ENCODE measurements at regions not wholly inside any gene's neighbourhood (a gene's known extent, or its start where the extent isn't known, plus 50 kb on each side); places are given as distances from the start of the nearest gene placed in this dataset.

DNA sequence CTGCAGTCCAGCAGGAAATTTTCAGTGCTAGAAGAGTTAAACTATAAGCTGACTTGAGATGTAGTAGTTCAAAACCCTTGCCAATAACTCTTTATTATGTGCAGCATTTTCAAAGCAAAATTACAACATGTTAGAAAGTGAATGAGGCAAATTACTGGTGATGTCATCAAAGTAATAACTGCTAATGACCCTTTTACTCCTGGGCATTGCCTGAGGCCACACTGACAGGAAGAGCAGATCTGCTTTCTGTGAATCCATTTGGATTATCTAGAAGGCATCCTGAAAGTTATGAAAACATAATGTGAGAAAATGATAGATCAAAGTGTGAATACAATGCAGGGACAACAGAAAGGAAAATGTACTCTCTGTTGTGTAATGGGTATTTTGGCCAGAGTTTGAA lies 139.6 kb upstream of the TRIB2 start:
- no peak overlapping the region for H3K27ac ChIP-seq
- TF ChIP-seq, protein P1, sequence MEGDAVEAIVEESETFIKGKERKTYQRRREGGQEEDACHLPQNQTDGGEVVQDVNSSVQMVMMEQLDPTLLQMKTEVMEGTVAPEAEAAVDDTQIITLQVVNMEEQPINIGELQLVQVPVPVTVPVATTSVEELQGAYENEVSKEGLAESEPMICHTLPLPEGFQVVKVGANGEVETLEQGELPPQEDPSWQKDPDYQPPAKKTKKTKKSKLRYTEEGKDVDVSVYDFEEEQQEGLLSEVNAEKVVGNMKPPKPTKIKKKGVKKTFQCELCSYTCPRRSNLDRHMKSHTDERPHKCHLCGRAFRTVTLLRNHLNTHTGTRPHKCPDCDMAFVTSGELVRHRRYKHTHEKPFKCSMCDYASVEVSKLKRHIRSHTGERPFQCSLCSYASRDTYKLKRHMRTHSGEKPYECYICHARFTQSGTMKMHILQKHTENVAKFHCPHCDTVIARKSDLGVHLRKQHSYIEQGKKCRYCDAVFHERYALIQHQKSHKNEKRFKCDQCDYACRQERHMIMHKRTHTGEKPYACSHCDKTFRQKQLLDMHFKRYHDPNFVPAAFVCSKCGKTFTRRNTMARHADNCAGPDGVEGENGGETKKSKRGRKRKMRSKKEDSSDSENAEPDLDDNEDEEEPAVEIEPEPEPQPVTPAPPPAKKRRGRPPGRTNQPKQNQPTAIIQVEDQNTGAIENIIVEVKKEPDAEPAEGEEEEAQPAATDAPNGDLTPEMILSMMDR (IDR thresholded peaks at IDR 0.05) = no peak
- TF ChIP-seq ZFX (IDR thresholded peaks at IDR 0.05; ENCODE audit: borderline replicate concordance) = no peak

DNA sequence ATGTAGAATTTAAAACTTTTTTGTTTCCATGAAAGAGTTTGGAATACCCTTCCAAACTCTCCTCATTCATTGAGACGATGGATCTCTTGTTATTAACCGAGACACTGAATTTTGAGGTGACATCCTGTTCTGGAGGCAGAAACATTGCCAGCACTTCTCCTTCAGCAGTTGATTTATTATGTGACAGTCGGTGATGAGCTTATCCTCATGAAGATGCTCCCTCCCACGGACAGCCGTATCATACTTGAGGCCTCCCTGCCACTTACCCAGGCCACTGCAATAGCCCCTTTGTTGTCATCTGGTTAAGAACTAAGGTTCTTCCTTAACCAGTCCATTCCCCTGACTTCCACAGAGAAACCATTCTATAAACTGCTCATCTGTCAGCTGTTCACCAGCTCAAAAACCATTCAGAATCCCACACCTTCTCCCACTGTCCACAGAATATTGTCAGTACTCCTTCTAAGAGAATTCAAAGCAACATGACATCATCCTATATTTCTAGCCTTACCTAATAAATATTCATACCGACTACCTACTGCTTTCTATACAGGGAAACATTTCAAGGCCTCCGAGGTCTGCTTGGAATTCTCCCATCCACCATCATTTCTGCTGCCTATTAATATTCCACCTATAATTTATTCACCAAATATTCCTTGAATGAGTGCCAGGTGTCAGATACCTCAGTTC lies 139.0 kb upstream of the TRIB2 start:
- H3K27ac ChIP-seq = no peak overlapping the region

DNA sequence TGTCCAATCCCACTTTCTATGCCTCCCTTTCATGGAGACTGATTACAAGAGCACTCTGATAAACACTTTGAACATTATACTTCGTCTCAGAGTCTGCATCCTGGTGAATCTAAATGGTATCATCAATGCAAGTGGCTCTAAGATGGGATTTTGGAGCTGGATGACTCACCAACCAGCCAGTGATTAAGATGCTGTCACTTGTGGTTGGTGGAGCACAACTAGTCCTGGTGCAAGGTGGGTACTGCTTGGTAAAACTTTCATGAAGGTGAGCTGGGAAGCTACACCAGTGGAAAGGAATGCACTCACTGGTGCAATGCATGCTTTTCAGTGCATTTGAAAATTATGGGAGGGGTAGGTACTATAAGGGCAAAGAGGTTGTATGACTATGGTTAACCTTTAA lies 137.7 kb upstream of the TRIB2 start:
- no peak for TF ChIP-seq ZFX (IDR thresholded peaks at IDR 0.05; ENCODE audit: borderline replicate concordance)
- TF ChIP-seq, protein P1 (IDR thresholded peaks at IDR 0.05) = no peak
- H3K27ac ChIP-seq = no peak overlapping the region

More for the DNA sequence above, 139.0 kb upstream of the TRIB2 start:
- TF ChIP-seq, protein P1 (IDR thresholded peaks at IDR 0.05) = no peak
- no peak for TF ChIP-seq ZFX (IDR thresholded peaks at IDR 0.05; ENCODE audit: borderline replicate concordance)

DNA sequence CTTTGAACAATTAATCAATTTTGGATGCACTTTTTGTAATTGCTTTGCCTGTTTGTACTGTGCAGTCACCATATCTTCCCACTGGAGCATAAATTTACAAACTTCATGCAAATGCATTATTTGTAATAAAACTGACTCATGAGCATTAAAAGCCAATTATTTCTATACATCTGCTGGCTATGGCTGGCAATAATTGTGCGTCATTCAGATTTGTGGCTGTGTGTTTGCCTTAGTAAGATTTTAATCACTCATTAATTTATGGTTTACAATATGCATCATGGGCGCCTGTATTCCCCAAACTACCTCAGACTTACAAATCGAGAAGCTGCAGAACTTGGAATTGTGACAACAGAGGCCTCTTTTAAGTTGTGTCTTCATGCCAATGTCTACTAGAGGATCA lies 132.4 kb upstream of the TRIB2 start:
- TF ChIP-seq ZFX (IDR thresholded peaks at IDR 0.05; ENCODE audit: borderline replicate concordance) = no peak
- TF ChIP-seq, protein P1 (IDR thresholded peaks at IDR 0.05) = no peak
- H3K27ac ChIP-seq = no peak overlapping the region

DNA sequence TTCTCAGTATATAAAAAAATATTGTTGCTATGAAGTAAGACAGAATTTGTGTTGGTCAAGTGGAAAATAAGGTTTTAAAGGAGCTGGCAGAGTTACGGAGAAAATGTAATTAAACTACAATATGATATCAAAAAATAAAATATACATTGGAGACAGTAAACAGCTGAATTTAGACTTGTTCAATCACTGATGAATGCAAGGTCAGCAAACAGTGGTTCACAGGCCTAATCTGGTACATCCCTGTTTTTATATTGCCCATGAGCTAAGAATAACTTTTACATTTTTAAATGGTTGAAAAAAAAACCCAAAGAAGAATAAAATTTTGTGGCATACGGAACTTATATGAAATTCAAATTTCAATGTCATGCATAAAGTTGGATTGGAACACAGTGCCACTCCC lies 131.0 kb upstream of the TRIB2 start:
- no peak for TF ChIP-seq ZFX (IDR thresholded peaks at IDR 0.05; ENCODE audit: borderline replicate concordance)
- TF ChIP-seq, protein P1 (IDR thresholded peaks at IDR 0.05) = no peak
- H3K27ac ChIP-seq = no peak overlapping the region

DNA sequence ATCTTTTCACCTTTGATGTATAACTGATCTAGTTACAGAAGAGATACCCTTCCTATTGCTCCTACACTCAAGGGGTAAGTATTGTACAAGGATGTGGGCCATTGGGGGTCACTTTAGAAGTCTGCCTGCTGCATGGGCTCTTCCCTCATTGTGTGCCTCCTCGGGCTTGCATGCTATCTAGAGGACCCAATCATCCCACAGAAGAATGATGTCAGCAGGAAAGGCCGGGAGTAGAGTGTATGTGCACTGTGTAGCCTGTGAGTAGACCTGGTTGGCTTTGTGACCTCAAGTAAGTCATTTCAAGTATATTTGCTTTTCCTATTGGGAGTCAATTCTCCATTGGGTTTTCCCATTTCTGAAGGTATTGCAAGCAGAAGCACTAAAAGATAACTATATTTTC lies 129.5 kb upstream of the TRIB2 start:
- TF ChIP-seq ZFX (IDR thresholded peaks at IDR 0.05; ENCODE audit: borderline replicate concordance) = no peak
- TF ChIP-seq, protein P1 (IDR thresholded peaks at IDR 0.05) = no peak
- H3K27ac ChIP-seq = no peak overlapping the region

DNA sequence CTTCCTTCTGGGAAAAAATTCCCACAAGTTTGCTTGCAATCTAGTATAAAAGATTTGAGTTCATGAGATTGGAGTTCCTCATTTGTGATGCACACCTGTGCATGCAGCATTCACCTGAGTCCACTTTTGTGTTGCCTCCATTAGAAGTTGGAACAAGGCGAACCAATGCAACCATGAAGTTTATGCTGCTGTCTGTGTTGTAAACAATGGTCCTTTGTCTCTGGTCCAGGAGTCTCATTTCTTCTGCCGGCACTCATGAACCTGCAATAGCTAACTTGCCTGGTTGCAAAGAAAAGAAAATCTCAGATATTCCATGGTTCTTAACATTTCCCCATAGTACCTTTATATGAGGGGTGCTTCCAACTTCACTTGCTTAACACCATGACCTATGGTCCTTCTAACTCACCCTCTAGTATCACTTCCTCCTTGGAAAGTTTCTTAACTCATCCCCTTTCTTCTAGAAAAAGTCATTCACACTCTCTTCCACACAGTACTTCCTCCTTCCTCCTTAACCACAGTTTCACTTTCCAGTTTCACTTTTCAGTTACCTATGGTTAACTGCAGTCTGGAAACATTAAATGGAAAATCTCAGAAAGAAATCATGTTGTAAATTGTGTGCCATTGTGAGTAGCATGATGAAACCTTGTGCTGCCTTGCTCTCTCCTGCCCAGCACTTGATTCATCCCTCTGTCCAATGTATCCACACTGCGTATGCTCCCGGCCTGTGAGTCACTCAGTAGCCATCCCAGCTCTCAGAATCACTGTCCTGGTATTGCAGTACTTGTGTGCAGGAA lies 128.8 kb upstream of the TRIB2 start:
- H3K27ac ChIP-seq = no peak overlapping the region
- TF ChIP-seq, protein P1 (IDR thresholded peaks at IDR 0.05) = no peak
- TF ChIP-seq ZFX (IDR thresholded peaks at IDR 0.05; ENCODE audit: borderline replicate concordance) = no peak

All from 22Rv1 (cell line).